HG02981 (cell line): ENCODE measurements at regions not wholly inside any gene's neighbourhood (a gene's known extent, or its start where the extent isn't known, plus 50 kb on each side); places are given as distances from the start of the nearest gene placed in this dataset.
"Not testable (repeated sequence)": the region's sequence is repeated elsewhere in the genome, so short reads cannot be mapped to it uniquely, and the experiment has no call there.

Experiments
- ATAC-seq: cut with Tn5 transposase; IDR thresholded peaks from one replicate; pipeline ENCODE4 v1.9.1; 2021; ENCODE audit warnings: mild to moderate bottlenecking, moderate library complexity; ENCODE audit not compliant: unreplicated experiment

DNA sequence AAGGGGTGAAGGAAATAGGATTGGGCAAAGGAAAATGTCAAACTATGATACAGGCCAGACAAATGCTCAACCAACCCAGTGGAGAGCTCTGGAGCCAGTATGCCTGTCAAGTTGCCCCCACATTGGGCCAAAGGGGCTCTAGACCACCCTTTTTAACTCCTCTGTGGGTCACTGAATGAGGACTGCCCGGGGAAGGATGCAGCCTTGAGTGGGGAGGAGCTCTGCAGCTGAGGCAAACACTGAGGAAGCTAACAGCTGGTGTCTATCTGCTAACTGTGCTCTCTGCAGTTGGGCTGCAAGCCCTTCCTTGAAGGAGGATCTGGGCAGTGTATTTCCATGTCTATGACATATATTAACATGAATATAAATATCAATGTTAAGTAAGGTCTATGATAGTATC, 98.4 kb upstream of the PRSS16 start:
- ATAC-seq: no peak

DNA sequence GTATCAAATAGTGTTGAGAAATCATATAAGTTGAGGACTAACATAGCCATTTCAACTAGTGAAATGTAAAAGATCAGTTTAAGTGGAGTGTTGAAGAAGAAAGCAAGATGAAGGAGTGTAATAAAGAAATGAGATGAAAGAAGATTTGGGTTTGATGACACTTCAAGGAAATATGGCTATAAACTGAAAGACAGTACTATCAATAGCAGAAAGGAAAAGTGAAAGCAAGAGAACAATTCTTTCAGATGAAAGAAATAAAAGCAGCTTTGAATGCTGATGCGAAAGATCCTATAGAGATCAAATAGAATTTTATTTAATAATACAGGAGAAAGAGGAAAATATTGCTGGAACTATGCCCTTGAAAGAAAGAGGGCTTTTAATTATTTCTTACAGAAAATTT, 92.8 kb upstream of the PRSS16 start:
- ATAC-seq: no peak

DNA sequence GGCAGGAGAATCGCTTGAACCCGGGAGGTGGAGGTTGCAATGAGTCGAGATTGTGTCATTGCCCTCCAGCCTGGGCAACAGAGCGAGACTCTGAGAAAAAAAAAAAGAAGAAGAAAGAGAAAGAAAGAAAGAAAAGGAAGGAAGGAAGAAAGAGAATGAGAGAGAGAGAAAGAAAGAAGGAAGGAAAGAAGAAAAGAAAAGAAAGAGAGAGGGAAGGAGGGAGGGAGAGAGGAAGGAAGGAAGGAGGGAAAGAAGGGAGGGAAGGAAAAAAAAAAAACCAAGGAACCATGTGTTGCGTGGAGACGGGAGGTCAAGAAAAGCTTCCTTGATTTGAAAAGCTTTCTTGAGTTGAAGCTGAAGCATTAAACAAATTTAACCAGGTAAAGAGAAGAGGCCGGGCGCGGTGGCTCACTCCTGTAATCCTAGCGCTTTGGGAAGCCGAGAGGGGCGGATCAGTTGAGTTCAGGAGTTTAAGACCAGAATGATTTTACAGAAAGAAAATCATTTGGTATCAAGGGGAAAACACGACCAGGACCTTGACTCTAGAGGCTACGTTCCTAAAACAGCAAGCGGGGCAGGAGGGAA, 90.5 kb upstream of the PRSS16 start:
- no peak for ATAC-seq

DNA sequence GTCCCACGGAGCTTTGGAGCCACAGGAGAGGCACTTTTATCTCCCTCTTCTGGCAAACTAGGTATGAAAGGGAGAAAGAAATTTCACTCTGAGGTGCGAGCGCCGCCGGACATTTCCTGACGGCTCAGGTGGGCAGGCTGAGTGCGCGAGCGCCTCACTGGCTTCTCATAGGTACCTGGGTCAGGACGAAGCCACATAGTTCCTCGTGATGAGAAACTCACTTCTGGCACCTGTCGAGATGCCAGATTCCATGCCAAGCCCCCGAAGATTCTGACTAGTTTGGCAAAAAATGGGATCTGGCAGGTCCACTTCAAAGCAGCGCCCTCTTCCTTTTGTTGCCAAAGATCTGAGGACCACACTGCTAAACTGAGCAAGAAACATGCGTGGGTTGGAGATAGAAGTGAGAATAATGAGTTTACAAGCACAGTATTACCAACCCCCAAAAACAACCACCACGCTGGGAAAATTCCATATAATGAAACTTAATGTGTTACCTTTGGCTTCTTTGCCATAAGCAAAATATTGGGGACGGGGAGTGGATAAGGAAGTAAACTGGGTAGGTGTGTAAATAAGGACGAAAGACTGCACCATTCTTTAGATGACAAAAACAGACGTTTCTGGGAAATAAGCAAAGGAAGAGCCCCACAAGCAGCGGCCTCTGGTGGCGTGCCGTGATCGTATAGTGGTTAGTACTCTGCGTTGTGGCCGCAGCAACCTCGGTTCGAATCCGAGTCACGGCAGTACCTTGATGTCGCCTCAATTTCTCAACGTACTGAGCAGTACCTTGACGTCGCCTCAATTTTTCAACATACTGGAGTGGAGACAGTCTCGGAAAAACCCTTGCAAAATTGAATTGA, 89.8 kb upstream of the PRSS16 start:
- no peak for ATAC-seq

DNA sequence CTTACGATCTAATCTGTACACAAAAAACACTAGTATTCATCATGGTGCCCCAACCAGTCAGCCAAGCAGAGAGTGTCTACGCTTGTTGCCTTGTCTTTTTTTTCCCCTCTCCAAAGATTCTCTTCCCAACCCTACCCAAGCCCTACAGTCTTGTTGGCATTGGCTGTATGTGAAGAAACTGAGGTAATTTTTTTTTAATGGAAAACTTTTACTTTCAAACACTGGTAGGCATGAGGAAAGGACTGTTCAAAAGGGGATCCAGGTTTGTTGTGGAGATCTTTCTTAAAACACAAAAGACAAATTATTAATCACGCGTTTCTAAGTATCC, 89.2 kb upstream of the PRSS16 start:
- no peak for ATAC-seq

DNA sequence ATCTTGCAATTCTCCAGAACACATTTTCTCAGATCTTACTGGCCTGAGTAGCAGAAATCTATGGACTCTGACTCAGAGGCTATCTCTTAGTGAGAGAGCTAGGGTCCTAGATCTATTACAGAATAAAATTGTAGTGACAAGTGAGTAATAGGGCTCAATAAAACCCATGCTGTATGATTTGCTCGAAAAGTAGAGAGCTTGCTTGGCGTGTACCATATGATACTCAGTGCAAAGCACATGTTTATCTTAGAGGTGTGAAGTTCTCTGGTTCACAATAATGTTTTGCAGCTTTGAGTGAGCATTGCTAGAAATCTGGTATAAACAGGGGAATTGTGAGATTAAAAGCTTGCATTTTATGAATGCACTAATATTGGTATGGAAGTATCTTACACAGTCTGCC, 87.8 kb upstream of the PRSS16 start:
- ATAC-seq: no peak

DNA sequence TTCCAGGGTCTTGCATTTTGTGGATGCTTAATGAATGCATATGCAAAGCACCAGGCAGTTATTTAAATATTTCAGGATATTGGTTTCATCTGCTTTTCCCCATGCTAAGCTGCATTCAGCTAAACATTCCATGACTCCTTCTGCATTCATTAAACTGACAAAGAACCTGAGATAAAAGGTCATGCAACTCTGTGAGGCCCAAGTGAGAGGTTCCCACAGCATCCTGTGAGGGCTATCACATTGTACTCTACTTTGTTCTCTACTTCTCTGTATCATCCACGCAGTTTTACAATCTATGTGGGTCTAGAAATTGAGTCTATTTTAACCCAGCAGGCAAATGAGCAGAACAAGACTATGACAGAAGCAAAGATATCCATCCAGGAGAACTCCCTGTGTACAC, 86.4 kb upstream of the PRSS16 start:
- ATAC-seq: no peak

DNA sequence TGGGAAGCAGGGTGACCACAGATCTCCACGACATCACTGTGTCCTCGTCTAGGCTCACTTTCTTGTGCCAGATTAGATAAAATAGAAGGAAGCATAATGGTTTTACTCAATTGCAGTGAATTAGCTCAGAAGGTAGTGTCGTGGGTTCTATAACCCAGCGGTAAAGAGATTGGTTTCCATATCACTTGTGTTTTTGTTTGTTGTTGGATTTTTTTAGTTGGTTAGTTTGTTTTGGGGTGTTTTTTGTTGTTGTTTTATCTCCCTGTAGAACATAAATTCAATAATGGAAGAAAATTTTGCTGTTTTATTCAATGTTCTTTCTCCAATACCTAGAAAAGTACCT, 85.9 kb upstream of the PRSS16 start:
- no peak for ATAC-seq

GRCh38 chr6:27161946-27162603, 85.4 kb upstream of the PRSS16 start:
- no peak for ATAC-seq

- ATAC-seq: no peak
These were observed 83.7 kb upstream of the PRSS16 start for GRCh38 chr6:27163834-27164233.

- ATAC-seq: no peak
These were observed 79.4 kb upstream of the PRSS16 start for GRCh38 chr6:27168108-27168507.

- ATAC-seq: no peak
These were observed 78.7 kb upstream of the PRSS16 start for GRCh38 chr6:27168586-27169443.

DNA sequence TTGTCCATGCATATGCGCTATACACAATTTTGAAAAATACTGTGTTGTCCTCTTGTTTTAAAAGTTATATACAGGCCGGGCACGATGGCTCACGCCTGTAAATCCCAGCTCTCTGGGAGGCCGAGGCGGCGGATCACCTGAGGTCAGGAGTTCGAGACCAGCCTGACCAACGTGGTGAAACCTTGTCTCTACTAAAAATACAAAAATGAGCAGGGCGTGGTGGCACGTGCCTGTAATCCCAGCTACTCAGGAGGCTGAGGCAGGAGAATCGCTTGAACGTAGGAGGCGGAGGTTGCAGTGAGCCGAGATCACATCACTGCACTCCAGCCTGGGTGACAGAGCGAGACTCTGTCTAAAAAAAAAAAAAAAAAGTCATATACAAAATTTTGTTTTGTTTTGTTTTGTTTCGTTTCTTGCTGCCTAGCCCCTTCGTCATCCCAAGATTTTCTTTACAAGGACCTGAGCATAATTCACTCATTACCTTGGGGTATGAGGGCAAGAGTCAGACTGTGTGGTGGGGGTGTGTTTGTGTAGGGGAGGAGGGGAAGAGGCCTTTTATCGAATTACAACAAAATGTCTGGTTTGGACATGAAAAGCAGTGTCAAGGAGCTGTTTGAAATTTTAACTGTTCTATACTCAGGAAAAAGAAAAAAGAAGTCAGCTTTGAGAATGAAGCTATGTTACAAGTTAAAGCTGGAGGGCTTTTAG, 74.8 kb upstream of the PRSS16 start:
- ATAC-seq: not testable (repeated sequence)

DNA sequence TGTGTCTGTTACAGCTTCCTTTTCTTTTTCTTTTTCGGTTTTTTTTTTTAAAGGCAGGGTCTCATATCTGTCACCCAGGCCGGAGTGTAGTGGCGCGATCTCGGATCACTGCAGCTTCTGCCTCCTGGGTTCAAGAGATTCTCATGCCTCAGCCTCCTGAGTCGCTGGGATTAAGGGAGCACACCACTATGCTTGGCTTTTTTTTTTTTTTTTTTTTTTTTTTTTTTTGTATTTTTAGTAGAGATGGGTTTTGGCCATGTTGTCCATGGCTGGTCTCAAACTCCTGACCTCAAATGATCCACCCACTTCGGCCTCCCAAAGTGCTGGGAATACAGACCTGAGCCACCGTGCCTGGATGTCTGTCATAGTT, 74.3 kb upstream of the PRSS16 start:
- not testable (repeated sequence) for ATAC-seq

DNA sequence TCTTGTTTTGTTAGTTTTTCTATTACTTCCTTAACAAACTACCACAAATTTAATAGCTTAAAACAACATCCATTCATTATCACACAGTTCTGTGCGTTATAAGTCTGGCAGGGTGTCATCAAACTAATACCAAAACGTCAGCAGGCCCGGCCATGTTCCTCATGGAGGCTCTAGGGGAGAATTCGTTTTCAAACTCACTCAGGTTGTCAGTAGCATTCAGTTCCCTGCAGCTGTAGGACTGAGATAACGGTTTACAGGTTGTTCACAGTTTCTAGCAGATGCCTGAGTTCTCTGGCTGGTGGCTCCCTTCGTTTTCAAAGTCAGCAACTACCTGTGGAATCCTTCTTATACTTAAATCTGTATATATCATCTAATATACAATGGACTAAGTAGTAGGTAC, 72.5 kb upstream of the PRSS16 start:
- no peak for ATAC-seq

DNA sequence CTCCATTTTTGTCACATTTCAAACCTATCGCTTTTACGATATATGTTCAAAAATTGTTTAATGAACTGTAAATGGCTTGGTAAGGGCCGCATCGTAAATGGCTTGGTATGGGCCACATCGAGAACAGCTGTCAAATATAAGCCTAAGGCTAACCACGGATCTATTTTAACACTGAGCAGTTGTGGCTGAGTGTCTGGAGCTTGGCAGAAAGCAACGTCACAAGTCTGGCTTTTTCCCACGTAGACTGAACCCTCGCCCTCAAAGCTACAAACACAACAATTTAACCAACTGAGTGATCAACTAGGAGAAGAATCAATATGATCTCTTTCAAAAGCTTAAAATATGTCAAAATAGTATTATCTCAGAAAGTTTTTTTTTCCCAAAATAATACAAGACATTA, 71.4 kb upstream of the PRSS16 start:
- ATAC-seq: no peak

DNA sequence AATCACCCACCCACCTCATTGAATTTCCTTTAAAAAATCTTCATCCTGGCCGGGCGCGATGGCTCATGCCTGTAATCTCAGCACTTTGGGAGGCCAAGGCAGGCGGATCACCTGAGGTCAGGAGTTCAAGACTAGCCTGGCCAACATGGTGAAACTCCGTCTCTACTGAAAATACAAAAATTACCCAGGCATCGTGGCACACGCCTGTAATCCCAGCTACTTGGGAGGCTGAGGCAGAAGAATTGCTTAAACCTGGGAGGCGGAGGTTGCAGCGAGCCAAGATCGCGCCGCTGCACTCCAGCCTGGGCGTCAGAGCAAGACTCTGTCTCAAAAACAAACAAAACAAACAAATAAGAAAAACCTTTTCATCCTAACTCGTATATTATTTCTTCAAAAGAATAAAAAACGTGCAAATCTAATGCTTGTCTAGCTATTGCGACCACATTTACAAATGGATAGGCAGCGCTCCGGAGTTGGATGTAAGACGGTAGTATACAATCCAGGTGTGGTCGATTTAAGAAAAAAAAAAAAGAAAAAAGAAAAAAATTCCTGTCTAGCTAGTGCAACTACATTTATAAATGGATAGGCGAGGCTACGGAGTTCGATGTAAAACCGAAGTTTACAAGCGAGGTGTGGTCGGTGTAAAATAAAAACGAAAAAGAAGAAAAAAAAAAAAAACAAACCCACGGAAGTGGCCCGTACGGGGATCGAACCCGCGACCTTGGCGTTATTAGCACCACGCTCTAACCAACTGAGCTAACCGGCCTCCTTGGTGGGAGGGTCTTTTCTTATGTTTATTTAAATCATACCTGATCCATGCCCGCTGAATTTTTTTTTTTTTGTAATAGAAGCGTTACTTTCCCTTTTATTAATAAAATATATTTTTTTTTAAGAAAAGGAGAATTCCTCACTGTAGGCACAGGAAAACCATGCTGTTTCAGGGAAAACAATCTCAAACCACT, 70.7 kb upstream of the PRSS16 start:
- no peak for ATAC-seq

DNA sequence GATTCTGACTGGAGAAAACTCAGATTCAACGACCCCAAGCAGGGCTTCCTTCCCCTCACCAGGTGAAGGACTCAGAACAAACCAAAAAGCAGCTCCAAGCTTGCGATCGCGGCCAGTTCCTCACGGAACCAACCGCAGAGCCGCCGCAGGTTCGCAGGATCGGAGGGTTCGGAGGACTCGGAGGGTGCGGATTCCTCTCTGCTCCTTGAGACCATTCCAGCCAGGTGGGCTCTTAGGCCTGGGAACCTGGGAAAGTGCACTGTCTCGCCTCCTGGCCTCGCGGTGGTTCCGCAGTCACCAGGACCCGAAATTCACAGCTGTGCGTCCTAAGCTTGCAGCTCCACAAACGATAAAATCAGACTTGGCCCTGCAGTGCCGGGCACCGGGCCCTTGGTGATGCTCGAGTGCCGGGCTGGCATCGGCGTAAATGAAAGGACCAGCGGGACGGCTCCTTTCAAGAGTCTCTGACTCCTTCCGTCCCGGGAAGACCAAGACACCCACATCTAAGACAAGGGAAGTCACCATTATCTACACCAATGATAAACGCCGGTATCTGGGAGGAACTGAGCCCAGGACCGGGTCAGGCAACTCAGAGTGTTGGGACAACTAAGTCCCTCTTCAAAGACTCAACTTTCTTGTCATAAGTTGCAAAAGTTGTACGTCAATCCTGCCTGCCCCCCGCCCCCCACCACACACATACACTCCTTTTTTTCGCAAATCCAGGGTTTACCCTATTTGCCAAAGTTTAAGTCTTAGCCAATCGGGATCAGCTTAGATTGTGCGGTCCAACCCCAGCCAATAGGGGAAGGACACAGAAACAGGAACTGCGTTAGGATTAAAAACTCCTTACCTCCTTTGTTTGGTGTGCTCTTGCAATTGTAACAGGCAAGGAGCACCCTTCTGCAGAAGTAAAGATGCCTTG, 69.8 kb upstream of the PRSS16 start:
- ATAC-seq: peak; percentile 51

- no peak for ATAC-seq
These were observed 69.1 kb upstream of the PRSS16 start for GRCh38 chr6:27178407-27178730.
